ENCODE measurements at regions not wholly inside any gene's neighbourhood (a gene's known extent, or its start where the extent isn't known, plus 50 kb on each side); places are given as distances from the start of the nearest gene placed in this dataset.

DNA sequence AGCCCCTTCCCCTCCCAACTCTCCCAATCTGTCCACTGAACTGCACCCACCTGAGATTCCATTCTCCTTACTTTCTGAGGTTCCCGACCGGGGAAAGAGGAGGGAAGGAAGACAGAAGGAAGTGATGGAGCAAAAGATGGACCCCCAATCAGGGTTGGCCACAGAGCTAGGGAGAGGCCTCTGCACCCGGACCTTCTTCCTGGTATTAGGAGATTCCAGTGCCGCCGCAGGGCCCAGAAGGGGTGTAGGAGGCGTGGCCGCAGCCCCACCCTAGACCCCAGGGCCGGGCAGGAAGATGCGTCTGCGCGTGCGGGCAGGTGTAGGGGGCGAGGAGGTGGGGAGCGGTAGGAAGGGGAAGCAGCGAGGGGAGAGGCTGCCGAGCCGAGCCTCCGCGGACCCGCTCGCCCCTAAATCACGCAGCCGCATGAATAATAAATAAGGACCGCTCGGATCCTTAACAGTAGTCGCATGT, 104.2 kb upstream of the MVB12B start:
- no TSS peak for BruUV-seq (replicated peaks)
- DNase-seq (ENCODE audit: low read depth, low spot score) (no peak), ATAC-seq (no peak), FAIRE-seq (no peak)
- CTCF ChIA-PET, result interaction anchor here (0.7 kb wide), 1 partner anchor 177 kb away, joined by 4 read pairs; no protein-coding TSS in a partner anchor
- Histone ChIP-seq H3K36me3 (ENCODE audit: control insufficient read depth in 2 of 2, insufficient read depth in 2 of 2, low read length in 1 of 2) (no peaks in the 10 kb centered on the region), H3K27me3 (replicated peaks in 1 of 2; ENCODE audit: control insufficient read depth in 2 of 2, insufficient read depth in 2 of 2, low read length in 1 of 2) (peaks cover 0 to 4% of the 10 kb centered on the region in 2 experiments; a peak in 3 of 4 replicates), H3K27ac (ENCODE audit: control insufficient read depth, insufficient read depth) (no peak overlapping the region), H3K4me1 (ENCODE audit: control insufficient read depth, insufficient read depth, low read length) (no peaks in the 10 kb centered on the region), H3K9me3 (replicated peaks; ENCODE audit: control insufficient read depth, insufficient read depth, low read length) (peaks cover 3% of the 10 kb centered on the region; the same call in 2 of the 3 replicates), H3K4me3 (no peak overlapping the region), H4K20me1 (ENCODE audit: control insufficient read depth, insufficient read depth) (no peaks in the 10 kb centered on the region), H3K79me2 (ENCODE audit: control insufficient read depth, insufficient read depth, low read length) (no peaks in the 10 kb centered on the region), H3K9ac (ENCODE audit: control insufficient read depth, insufficient read depth, low read length) (no peak overlapping the region), H2AFZ (ENCODE audit: control insufficient read depth, low read depth, low read length) (no peak overlapping the region), H3K4me2 (ENCODE audit: control insufficient read depth, insufficient read depth) (no peak overlapping the region)
- intact Hi-C loops (cut with micrococcal nuclease; ENCODE audit: unreplicated experiment) (no loop called here), in situ Hi-C loops (cut with MboI) (loop anchor here (10.0 kb wide), 1 partner anchor 668 kb away; no protein-coding TSS in a partner anchor)
- POLR2A ChIA-PET, result no interaction called here
- TF ChIP-seq, protein P1, sequence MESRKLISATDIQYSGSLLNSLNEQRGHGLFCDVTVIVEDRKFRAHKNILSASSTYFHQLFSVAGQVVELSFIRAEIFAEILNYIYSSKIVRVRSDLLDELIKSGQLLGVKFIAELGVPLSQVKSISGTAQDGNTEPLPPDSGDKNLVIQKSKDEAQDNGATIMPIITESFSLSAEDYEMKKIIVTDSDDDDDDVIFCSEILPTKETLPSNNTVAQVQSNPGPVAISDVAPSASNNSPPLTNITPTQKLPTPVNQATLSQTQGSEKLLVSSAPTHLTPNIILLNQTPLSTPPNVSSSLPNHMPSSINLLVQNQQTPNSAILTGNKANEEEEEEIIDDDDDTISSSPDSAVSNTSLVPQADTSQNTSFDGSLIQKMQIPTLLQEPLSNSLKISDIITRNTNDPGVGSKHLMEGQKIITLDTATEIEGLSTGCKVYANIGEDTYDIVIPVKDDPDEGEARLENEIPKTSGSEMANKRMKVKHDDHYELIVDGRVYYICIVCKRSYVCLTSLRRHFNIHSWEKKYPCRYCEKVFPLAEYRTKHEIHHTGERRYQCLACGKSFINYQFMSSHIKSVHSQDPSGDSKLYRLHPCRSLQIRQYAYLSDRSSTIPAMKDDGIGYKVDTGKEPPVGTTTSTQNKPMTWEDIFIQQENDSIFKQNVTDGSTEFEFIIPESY (IDR thresholded peaks at IDR 0.05), result no peak
- TF ChIP-seq ZZZ3 (IDR thresholded peaks at IDR 0.05; ENCODE audit: control insufficient read depth, insufficient read length, low read depth) (no peak), SUZ12 (IDR thresholded peaks at IDR 0.05; ENCODE audit: unreplicated experiment) (no peak), HDAC6 (IDR thresholded peaks at IDR 0.05; ENCODE audit: unreplicated experiment) (no peak), ASH2L (IDR thresholded peaks at IDR 0.05; ENCODE audit: borderline replicate concordance, low read depth) (no peak), DPF2 (IDR thresholded peaks at IDR 0.05) (no peak), SMC3 (IDR thresholded peaks at IDR 0.05; ENCODE audit: borderline replicate concordance, low read length) (no peak), PAX8 (IDR thresholded peaks at IDR 0.05) (no peak), YBX1 (IDR thresholded peaks at IDR 0.05) (no peak)
- SMC1A ChIA-PET (ENCODE audit: uncharacterized antibody, unreplicated experiment), result interaction anchor here (2.2 kb wide), 1 partner anchor 177 kb away, joined by 5 read pairs; no protein-coding TSS in a partner anchor
- RAD21 ChIA-PET (ENCODE audit: unreplicated experiment), result no interaction called here
- 43% methylated on average over 26 of the region's 26 CpGs for WGBS (ENCODE audit: insufficient coverage, insufficient replicate concordance, low lambda C conversion rate, missing lambda C conversion rate)

Data from GM12878 (cell line).